Gastrocnemius medialis (tissue), 4 donors: ENCODE measurements at regions not wholly inside any gene's neighbourhood (a gene's known extent, or its start where the extent isn't known, plus 50 kb on each side); places are given as distances from the start of the nearest gene placed in this dataset.

Experiments used
- CTCF ChIP-seq, 5 experiments: fragments of 450-650 bp in 3 of 5; fragments of 200-600 bp in 2 of 5; sonication (generic) in 2 of 5; IDR thresholded peaks in 4 of 5; conservative IDR thresholded peaks in 1 of 5; 1 replicate in 4 of 5; 2 replicates in 1 of 5; pipeline ENCODE4 v1.5.1; 2016 to 2019; ENCODE audit warnings: antibody characterized with exemption in 5 of 5, mild to moderate bottlenecking in 3 of 5, moderate library complexity in 3 of 5
- POLR2A ChIP-seq, 2 donors: fragments of 450-650 bp; IDR thresholded peaks; one replicate each; pipeline ENCODE4 v1.6.1; 2017; ENCODE audit warnings: antibody characterized with exemption in 2 of 2, mild to moderate bottlenecking in 2 of 2, moderate library complexity in 2 of 2

GRCh38 chr9:108760841-108761240 is 94.9 kb downstream of the ACTL7B start:
- no peak for TF ChIP-seq CTCF (IDR thresholded peaks at IDR 0.05 in 4 of 5, conservative IDR thresholded peaks at IDR 0.05 in 1 of 5)
- no peak for TF ChIP-seq POLR2A (IDR thresholded peaks at IDR 0.05)
